ENCODE measurements at regions not wholly inside any gene's neighbourhood (a gene's known extent, or its start where the extent isn't known, plus 50 kb on each side); places are given as distances from the start of the nearest gene placed in this dataset.
"Not testable (repeated sequence)": the region's sequence is repeated elsewhere in the genome, so short reads cannot be mapped to it uniquely, and the experiment has no call there.

DNA sequence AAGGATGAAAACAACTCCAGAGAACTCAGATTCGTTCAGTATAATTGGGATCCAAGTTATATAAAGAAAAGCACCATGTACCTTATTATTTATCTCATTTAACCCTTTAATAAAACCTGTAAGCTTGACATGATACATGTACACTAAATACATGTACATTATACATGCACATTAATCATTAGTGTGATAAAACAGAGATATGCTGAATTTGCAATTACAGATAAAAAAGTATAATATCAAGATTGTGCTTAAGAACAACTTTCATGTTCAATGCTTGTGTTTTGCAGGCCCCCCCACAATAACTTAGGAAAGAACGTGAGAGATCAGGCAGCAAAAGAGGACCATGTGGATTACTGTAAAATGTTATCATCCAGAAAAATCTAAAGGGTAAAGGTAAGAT is 385.4 kb upstream of the GYPC start:
- Histone ChIP-seq H3K9me3 (ENCODE audit: low read depth) (no peaks in the 10 kb centered on the region), H3K36me3 (replicated peaks; ENCODE audit: insufficient read depth, low read depth) (no peaks in the 10 kb centered on the region), H3K4me3 (no peak overlapping the region), H3K27me3 (no peaks in the 10 kb centered on the region), H3K27ac (no peak overlapping the region), H4K20me1 (ENCODE audit: insufficient read depth, poor library complexity, severe bottlenecking) (no peaks in the 10 kb centered on the region), H3K9me2 (replicated peaks; ENCODE audit: insufficient read depth) (no peaks in the 10 kb centered on the region), H3K4me1 (ENCODE audit: insufficient read depth) (no peaks in the 10 kb centered on the region), H2AFZ (no peak overlapping the region), H3K79me2 (no peaks in the 10 kb centered on the region), H3K4me2 (no peak overlapping the region)
- TF ChIP-seq EZH2phosphoT487 (IDR thresholded peaks at IDR 0.05; ENCODE audit: low read depth, severe bottlenecking, unreplicated experiment) (no peak), EZH2 (IDR thresholded peaks at IDR 0.05; ENCODE audit: borderline replicate concordance) (no peak)
- TF ChIP-seq, protein P1, sequence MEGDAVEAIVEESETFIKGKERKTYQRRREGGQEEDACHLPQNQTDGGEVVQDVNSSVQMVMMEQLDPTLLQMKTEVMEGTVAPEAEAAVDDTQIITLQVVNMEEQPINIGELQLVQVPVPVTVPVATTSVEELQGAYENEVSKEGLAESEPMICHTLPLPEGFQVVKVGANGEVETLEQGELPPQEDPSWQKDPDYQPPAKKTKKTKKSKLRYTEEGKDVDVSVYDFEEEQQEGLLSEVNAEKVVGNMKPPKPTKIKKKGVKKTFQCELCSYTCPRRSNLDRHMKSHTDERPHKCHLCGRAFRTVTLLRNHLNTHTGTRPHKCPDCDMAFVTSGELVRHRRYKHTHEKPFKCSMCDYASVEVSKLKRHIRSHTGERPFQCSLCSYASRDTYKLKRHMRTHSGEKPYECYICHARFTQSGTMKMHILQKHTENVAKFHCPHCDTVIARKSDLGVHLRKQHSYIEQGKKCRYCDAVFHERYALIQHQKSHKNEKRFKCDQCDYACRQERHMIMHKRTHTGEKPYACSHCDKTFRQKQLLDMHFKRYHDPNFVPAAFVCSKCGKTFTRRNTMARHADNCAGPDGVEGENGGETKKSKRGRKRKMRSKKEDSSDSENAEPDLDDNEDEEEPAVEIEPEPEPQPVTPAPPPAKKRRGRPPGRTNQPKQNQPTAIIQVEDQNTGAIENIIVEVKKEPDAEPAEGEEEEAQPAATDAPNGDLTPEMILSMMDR (IDR thresholded peaks at IDR 0.05; ENCODE audit: poor library complexity) = no peak
- WGBS (ENCODE audit: low lambda C conversion rate, missing lambda C conversion rate) = 75% methylated on average over 2 of the region's 2 CpGs
- DNase-seq (ENCODE audit: low spot score) = no peak

DNA sequence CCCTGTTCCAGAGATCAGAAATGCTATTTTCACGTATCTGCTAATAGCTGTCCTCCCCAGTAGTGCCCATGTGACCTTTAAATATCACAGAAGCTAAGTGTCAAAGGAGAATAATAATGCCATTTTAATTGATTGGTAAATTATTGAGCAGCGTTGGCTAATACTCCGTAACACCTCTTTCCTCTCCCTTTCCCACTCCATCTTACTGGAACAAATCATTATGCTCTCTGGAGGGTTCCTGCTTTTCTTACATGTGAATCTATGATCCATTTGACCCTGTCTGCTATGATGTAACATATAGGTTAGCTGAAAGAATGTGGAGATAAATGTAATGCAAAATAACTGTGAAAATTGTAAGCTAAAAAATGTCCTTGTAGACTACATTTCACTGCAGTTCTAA is 383.6 kb upstream of the GYPC start:
- H3K9me3 ChIP-seq (ENCODE audit: low read depth) = no peaks in the 10 kb centered on the region
- H3K9me2 ChIP-seq (replicated peaks; ENCODE audit: insufficient read depth) = no peaks in the 10 kb centered on the region
- WGBS (ENCODE audit: low lambda C conversion rate, missing lambda C conversion rate) = 83% methylated on average over 3 of the region's 3 CpGs
- no peak overlapping the region for H3K4me3 ChIP-seq
- no peaks in the 10 kb centered on the region for H3K27me3 ChIP-seq
- no peaks in the 10 kb centered on the region for H3K36me3 ChIP-seq (replicated peaks; ENCODE audit: insufficient read depth, low read depth)
- no peaks in the 10 kb centered on the region for H3K79me2 ChIP-seq
- TF ChIP-seq EZH2phosphoT487 (IDR thresholded peaks at IDR 0.05; ENCODE audit: low read depth, severe bottlenecking, unreplicated experiment) = no peak
- TF ChIP-seq, protein P1 (IDR thresholded peaks at IDR 0.05; ENCODE audit: poor library complexity) = no peak
- TF ChIP-seq EZH2 (IDR thresholded peaks at IDR 0.05; ENCODE audit: borderline replicate concordance) = no peak
- H3K27ac ChIP-seq = no peak overlapping the region
- no peak for DNase-seq (ENCODE audit: low spot score)
- no peaks in the 10 kb centered on the region for H3K4me1 ChIP-seq (ENCODE audit: insufficient read depth)
- H3K4me2 ChIP-seq = no peak overlapping the region
- no peak overlapping the region for H2AFZ ChIP-seq
- H4K20me1 ChIP-seq (ENCODE audit: insufficient read depth, poor library complexity, severe bottlenecking) = no peaks in the 10 kb centered on the region

DNA sequence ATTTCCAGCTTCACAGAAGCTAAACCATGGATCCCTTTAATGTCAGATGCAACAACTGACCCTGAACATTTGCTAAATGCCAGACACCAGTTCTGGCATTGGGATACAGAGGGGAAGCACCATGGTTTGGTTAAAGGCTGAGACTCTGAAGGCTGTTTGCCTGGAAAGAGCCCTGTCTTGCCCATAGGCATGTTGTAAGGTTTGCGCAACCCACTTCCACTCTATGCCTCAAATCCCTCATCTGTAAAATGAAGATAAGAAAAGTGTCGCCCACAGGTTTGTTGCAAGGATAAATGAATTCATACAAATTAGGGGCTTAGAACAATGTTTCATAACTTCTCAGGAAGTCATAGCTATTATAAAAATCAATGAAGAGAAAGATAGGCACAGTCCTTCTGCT is 380.9 kb upstream of the GYPC start:
- H3K79me2 ChIP-seq = no peaks in the 10 kb centered on the region
- no peak overlapping the region for H2AFZ ChIP-seq
- H3K9me2 ChIP-seq (replicated peaks; ENCODE audit: insufficient read depth) = no peaks in the 10 kb centered on the region
- no peak for DNase-seq (ENCODE audit: low spot score)
- no peak overlapping the region for H3K27ac ChIP-seq
- no peaks in the 10 kb centered on the region for H3K9me3 ChIP-seq (ENCODE audit: low read depth)
- H3K4me2 ChIP-seq = no peak overlapping the region
- H3K27me3 ChIP-seq = no peaks in the 10 kb centered on the region
- no peaks in the 10 kb centered on the region for H4K20me1 ChIP-seq (ENCODE audit: insufficient read depth, poor library complexity, severe bottlenecking)
- H3K4me3 ChIP-seq = no peak overlapping the region
- WGBS (ENCODE audit: low lambda C conversion rate, missing lambda C conversion rate) = 94% methylated on average over 2 of the region's 2 CpGs
- H3K36me3 ChIP-seq (replicated peaks; ENCODE audit: insufficient read depth, low read depth) = no peaks in the 10 kb centered on the region
- no peak for TF ChIP-seq EZH2phosphoT487 (IDR thresholded peaks at IDR 0.05; ENCODE audit: low read depth, severe bottlenecking, unreplicated experiment)
- no peak for TF ChIP-seq EZH2 (IDR thresholded peaks at IDR 0.05; ENCODE audit: borderline replicate concordance)
- TF ChIP-seq, protein P1 (IDR thresholded peaks at IDR 0.05; ENCODE audit: poor library complexity) = no peak
- no peaks in the 10 kb centered on the region for H3K4me1 ChIP-seq (ENCODE audit: insufficient read depth)

DNA sequence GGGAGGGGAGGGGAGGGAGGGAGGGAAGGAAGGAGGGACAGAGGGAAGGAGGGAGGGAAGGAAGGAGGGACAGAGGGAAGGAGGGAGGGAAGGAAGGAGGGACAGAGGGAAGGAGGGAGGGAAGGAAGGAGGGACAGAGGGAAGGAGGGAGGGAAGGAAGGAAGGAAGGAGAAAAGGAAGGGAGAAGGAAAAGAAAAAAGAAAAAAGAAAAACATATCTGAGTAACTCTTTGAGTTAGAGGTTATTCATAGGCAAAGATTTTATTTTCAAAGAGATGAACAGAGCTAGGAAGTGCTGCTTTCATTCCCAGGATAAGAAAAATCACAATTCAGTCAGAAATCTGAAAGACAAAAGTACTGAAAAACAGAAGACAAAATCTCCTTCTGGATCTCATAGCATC is 379.7 kb upstream of the GYPC start:
- H3K4me3 ChIP-seq; H3K4me2 ChIP-seq; H4K20me1 ChIP-seq (ENCODE audit: insufficient read depth, poor library complexity, severe bottlenecking); H3K9me3 ChIP-seq (ENCODE audit: low read depth); H3K79me2 ChIP-seq; DNase-seq (ENCODE audit: low spot score); H3K27me3 ChIP-seq; H2AFZ ChIP-seq; H3K9me2 ChIP-seq (replicated peaks; ENCODE audit: insufficient read depth); H3K27ac ChIP-seq; H3K36me3 ChIP-seq (replicated peaks; ENCODE audit: insufficient read depth, low read depth); H3K4me1 ChIP-seq (ENCODE audit: insufficient read depth): not testable (repeated sequence)
